ENCODE measurements at regions not wholly inside any gene's neighbourhood (a gene's known extent, or its start where the extent isn't known, plus 50 kb on each side); places are given as distances from the start of the nearest gene placed in this dataset.

- ChIA-PET CTCF (no interaction called here), POLR2A (no interaction called here)
- Histone ChIP-seq H2AFZ (ENCODE audit: low read depth, low read length) (no peak overlapping the region), H3K27ac (ENCODE audit: insufficient read depth, low read depth, low read length) (no peak overlapping the region), H4K20me1 (replicated peaks; ENCODE audit: control insufficient read depth, extremely low read depth, insufficient read depth, low read length) (no peaks in the 10 kb centered on the region), H3K4me2 (ENCODE audit: insufficient read depth, low read length) (no peak overlapping the region), H3K36me3 (ENCODE audit: control insufficient read depth in 2 of 2, extremely low read depth in 1 of 2, insufficient read depth in 2 of 2, low read length in 2 of 2) (no peaks in the 10 kb centered on the region), H3K4me3 (replicated peaks in 1 of 3; ENCODE audit: insufficient read depth in 1 of 3, low read depth in 1 of 3, low read length in 3 of 3) (no peak overlapping the region), H3K9me3 (replicated peaks; ENCODE audit: control insufficient read depth, insufficient read depth, low read length) (no peaks in the 10 kb centered on the region), H3K27me3 (ENCODE audit: control insufficient read depth in 2 of 2, insufficient read depth in 2 of 2, low read length in 2 of 2) (peaks cover 0 to 2% of the 10 kb centered on the region in 2 experiments), H3K79me2 (ENCODE audit: control insufficient read depth, insufficient read depth, low read length) (no peaks in the 10 kb centered on the region), H3K9ac (replicated peaks; ENCODE audit: extremely low read depth, insufficient read depth, low read length) (no peak overlapping the region), H3K9me1 (replicated peaks; ENCODE audit: control insufficient read depth, extremely low read depth, insufficient read depth, low read length) (no peaks in the 10 kb centered on the region), H3K4me1 (ENCODE audit: control insufficient read depth, extremely low read depth, insufficient read depth, low read length) (no peaks in the 10 kb centered on the region)
- no peak for FAIRE-seq
- no peak for TF ChIP-seq POLR2A (IDR thresholded peaks at IDR 0.05; ENCODE audit: low read depth, low read length)
- no peak for TF ChIP-seq CTCF (IDR thresholded peaks at IDR 0.05; ENCODE audit: extremely low read depth in 1 of 2, insufficient read depth in 1 of 2, low read depth in 1 of 2, low read length in 2 of 2)
- no peak for TF ChIP-seq GATA2 (IDR thresholded peaks at IDR 0.05; ENCODE audit: insufficient read depth, insufficient read length, low read depth, low read length)
- TF ChIP-seq MYC (IDR thresholded peaks at IDR 0.05; ENCODE audit: low read depth, low read length): no peak
- TF ChIP-seq EZH2 (IDR thresholded peaks at IDR 0.05; ENCODE audit: borderline replicate concordance, low read depth, low read length, severe bottlenecking): no peak
- TF ChIP-seq FOS (IDR thresholded peaks at IDR 0.05; ENCODE audit: borderline replicate concordance, insufficient read depth, low read length): no peak
- no peak for TF ChIP-seq JUN (IDR thresholded peaks at IDR 0.05; ENCODE audit: borderline replicate concordance, insufficient read depth, insufficient read length, low read depth)
- no peak for TF ChIP-seq POLR2AphosphoS5 (IDR thresholded peaks at IDR 0.05; ENCODE audit: insufficient read depth, low read depth, low read length)
- TF ChIP-seq MAX (IDR thresholded peaks at IDR 0.05; ENCODE audit: insufficient read depth, insufficient read length): no peak
- BruUV-seq (replicated peaks): no TSS peak
- intact Hi-C loops (cut with micrococcal nuclease): no loop called here
- dilution Hi-C loops (cut with MboI; ENCODE audit: extremely low pct_ligation_motif_present, low sequenced_read_pairs): no loop called here
- no peak for DNase-seq (ENCODE audit: low read depth, low spot score)
Measured at GRCh38 chr13:44860454-44860853, 128.8 kb downstream of the NUFIP1 start.
